ENCODE measurements at regions not wholly inside any gene's neighbourhood (a gene's known extent, or its start where the extent isn't known, plus 50 kb on each side); places are given as distances from the start of the nearest gene placed in this dataset.

GRCh38 chr15:46652266-46652665, 1017.4 kb downstream of the SQOR start:
- DNase-seq (ENCODE audit: low read depth), result no peak

- DNase-seq (ENCODE audit: low read depth), result no peak
Observed at GRCh38 chr15:46654993-46655392, 1020.2 kb downstream of the SQOR start.

- no peak for DNase-seq (ENCODE audit: low read depth)
Observed at GRCh38 chr15:46660096-46660842, 1025.4 kb downstream of the SQOR start.

GRCh38 chr15:46670258-46670657, 1035.4 kb downstream of the SQOR start:
- DNase-seq (ENCODE audit: low read depth), result no peak

- DNase-seq (ENCODE audit: low read depth), result no peak
Observed at GRCh38 chr15:46671336-46671735, 1036.5 kb downstream of the SQOR start.

GRCh38 chr15:46672041-46672440, 1037.2 kb downstream of the SQOR start:
- DNase-seq (ENCODE audit: low read depth), result no peak

- DNase-seq (ENCODE audit: low read depth), result no peak
Observed at GRCh38 chr15:46676233-46677206, 1040.8 kb upstream of the SEMA6D start.

GRCh38 chr15:46677491-46677890, 1039.8 kb upstream of the SEMA6D start:
- DNase-seq (ENCODE audit: low read depth), result no peak

- DNase-seq (ENCODE audit: low read depth), result no peak
Observed at GRCh38 chr15:46681901-46682300, 1035.4 kb upstream of the SEMA6D start.

- no peak for DNase-seq (ENCODE audit: low read depth)
Observed at GRCh38 chr15:46682969-46683791, 1034.1 kb upstream of the SEMA6D start.

GRCh38 chr15:46685096-46685495, 1032.2 kb upstream of the SEMA6D start:
- no peak for DNase-seq (ENCODE audit: low read depth)

- DNase-seq (ENCODE audit: low read depth), result no peak
Observed at GRCh38 chr15:46685681-46686080, 1031.6 kb upstream of the SEMA6D start.

GRCh38 chr15:46696281-46696680, 1021.0 kb upstream of the SEMA6D start:
- no peak for DNase-seq (ENCODE audit: low read depth)

- no peak for DNase-seq (ENCODE audit: low read depth)
Observed at GRCh38 chr15:46701346-46701745, 1016.0 kb upstream of the SEMA6D start.

GRCh38 chr15:46701896-46702295, 1015.4 kb upstream of the SEMA6D start:
- no peak for DNase-seq (ENCODE audit: low read depth)

- no peak for DNase-seq (ENCODE audit: low read depth)
Observed at GRCh38 chr15:46703020-46703861, 1014.1 kb upstream of the SEMA6D start.

GRCh38 chr15:46703871-46704637, 1013.3 kb upstream of the SEMA6D start:
- no peak for DNase-seq (ENCODE audit: low read depth)

- no peak for DNase-seq (ENCODE audit: low read depth)
Observed at GRCh38 chr15:46707452-46707851, 1009.9 kb upstream of the SEMA6D start.

- DNase-seq (ENCODE audit: low read depth), result no peak
Observed at GRCh38 chr15:46708226-46708625, 1009.1 kb upstream of the SEMA6D start.

GRCh38 chr15:46709460-46710083, 1007.7 kb upstream of the SEMA6D start:
- no peak for DNase-seq (ENCODE audit: low read depth)
